Glomerular endothelial cell (primary cell): ENCODE measurements at regions not wholly inside any gene's neighbourhood (a gene's known extent, or its start where the extent isn't known, plus 50 kb on each side); places are given as distances from the start of the nearest gene placed in this dataset.
"Not testable (repeated sequence)": the region's sequence is repeated elsewhere in the genome, so short reads cannot be mapped to it uniquely, and the experiment has no call there.

Source experiments
- DNase-seq: peaks from one replicate; pipeline ENCODE4 v3.0.0-alpha.2; 2011; ENCODE audit warnings: low read depth, low spot score; ENCODE audit errors: extremely low read depth

DNA sequence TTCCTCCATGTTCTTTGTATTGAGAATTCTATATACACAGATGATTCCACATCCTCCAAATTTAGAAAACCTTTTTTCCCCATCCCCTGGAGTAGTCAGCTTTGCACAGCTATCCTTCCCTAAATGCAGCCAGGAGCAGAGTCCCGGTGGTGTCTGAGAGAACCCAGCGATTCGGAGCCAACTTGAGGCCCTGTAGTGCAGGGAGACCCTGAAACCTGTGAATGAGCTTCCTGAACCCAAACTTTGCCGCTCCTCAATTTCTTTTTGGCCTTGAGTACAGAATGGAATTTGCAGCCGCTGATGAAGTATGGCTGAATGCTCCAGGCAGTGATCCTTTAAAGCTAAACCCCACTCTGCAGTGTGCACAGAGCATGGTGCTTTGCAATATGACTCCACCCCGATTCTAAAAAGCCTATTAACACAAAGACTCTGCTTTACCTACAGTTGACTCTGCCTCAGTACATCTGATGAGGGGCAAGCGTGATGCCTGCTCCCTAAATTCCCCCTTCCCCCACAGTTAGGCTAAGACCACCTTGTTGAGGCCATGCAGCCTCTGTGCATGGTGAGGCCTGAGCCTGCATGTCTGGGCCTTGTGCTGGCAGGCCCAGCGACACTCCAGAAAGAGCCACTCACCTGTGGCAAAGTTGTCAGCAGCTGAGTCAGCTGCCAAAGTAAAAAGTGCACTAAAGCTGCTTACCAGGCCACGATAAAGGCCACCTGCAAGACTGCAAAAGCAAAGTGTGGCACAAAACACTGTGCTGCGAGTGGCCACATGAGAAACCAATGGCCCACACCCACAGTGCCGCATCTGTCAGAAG lies 82.1 kb downstream of the PLEKHG1 start:
- DNase-seq, result no peak

DNA sequence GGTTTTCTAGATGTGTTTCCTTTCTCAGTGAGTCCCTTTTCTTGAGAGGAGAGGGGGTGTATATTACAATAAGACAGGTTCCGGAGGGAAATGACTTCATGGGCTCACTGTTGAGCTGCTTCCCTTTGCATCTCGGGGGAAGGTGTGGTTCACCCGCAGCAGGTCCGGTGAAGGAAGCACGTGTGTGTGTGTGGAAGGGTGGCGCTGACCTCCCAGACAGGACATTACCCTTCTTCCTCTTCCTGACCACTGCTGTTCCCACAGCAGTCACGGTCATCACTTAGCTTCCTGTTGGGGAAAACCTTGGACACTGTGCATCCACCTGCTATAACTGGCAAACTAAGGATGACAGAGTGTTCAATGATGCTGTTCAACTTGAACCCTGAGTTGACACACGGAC lies 83.6 kb downstream of the PLEKHG1 start:
- peak; percentile 86 for DNase-seq

DNA sequence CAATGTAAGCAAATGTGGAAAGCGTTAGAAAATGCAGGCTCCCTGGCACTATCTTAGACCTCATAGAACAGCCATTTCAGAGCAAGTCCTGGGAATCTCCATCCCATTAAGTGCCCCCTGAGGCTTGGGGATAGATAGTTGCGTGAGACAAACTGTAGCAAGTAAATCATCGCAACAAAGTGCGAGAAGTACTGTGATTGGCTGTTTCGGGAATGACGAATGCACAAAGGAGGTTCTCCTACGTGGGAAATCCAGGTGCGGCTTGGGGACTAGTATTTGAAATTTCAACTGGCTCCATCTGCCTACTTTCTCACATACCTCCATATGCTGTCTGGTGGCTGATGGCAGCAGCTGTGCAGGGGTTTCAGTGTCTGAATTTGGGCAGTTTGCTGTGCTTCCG lies 84.5 kb downstream of the PLEKHG1 start:
- no peak for DNase-seq

DNA sequence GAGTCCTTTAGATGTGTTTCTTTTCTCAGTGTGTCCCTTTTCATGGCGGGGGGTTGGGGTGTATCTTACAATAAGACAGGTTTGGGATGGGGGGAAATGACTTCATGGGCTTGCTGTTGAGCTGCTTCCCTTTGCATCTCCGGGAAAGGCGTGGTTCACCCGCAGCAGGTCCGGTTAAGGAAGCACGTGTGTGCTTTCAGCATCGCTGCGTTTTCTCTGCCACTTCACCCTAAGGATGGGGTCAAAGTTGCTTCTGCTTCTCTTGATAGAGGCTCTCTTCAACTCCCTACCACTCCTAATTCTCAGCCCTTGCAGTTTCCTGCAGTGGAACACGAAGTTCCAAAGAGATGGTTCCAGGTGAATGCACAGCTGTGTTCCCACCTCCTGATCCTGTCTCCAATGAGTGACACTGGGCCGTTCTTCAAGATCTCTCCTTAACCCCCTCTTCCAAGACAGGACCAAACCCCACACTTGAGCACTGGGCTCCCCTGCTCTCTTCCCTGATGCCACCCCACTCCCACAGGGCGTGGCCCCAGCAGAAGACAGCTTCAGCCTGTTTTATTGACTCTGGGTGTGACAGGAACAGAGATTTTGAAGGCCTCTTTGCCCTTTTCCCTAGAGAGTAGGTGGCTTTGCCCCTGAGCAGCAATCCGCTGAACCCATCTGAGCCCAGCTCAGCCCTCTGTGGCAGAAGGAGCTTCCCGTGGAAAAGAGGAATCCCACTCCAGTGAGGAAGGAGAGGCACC lies 85.2 kb downstream of the PLEKHG1 start:
- no peak for DNase-seq

DNA sequence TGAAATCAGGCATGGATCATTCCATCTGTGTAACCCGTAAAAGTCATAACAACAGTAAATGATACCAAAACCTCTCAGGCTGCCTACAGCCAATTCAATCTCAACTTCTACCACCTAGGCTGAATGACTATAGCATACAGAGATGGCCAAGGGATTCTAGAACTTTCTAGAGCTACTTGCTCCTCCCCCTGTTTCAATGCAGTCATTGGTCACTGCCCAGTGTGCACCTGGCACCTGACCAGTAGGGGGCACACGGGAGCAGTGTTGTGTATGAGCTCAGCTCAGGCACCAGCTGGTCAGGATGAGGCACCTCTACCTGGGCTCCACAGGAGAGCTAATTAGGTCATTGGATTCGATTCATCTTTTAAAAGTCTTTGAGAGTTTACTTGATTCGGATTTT lies 86.2 kb downstream of the PLEKHG1 start:
- DNase-seq, result no peak

DNA sequence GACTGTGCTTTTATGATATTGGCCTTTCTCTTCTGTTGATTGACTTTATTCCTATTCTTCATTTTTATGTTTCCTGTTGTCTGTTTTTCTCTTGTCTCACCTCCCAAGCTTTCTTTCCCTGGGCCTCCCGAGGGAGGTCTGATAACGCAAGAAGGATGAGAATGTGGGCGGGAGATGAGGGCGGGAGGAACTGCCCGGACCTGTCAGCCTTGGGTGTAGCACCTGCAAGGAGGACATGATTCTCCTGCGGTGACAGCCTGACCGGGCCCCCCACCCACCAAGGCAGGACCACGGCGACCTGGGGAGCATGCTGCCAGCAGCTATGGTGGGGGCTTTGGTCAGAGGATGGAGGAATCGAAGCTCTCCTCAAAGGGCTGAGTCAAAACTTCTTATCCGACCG lies 86.9 kb downstream of the PLEKHG1 start:
- no peak for DNase-seq

DNA sequence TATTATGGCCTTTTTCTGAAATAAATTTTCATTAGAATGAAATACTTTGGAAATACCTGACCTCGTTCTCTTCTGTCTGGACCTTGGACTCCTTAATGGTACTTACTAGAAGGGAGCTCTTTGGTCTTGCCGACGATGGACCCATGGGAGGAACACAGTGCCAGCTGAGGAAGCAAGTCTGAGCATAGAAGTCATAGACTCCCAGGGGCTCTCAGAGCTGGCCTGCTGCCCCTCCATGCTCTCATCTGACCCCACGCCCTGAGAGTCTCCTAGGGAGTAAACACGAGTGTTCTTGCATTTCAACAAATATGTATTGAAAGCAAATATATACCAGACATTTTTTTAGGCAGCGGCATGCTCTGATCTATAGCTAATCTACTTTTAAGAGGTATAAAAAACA lies 87.8 kb downstream of the PLEKHG1 start:
- no peak for DNase-seq

DNA sequence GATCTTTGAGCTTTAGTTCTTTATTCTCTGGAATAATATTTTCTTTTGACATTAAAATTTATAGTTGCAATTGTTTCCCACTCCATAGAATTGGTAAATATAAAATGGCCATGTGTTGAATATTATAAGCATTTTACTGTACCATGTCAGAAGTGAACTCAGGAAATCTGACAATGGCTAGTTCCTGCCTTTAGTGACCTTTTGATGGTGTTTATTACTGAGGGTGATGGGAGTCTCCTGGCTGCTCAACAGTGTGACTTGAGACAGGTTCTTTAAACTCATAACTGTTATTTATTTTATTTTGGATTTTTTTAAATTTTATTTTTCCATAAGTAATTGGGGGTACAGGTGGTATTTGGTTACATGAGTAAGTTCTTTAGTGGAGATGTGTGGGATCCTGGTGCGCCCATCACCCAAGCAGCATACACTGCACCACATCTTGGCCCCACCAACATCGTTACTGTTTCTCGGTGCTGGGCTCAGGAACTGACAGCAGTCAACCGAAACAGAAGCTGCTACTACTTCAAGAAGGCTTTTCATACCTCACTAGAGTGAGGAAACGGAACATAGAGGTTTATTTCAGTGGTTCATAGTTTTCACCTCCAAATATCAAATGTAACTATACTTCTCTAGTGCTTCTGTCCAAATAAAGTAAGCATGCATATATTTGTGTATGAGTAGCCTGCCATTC lies 90.4 kb downstream of the PLEKHG1 start:
- DNase-seq, result no peak

DNA sequence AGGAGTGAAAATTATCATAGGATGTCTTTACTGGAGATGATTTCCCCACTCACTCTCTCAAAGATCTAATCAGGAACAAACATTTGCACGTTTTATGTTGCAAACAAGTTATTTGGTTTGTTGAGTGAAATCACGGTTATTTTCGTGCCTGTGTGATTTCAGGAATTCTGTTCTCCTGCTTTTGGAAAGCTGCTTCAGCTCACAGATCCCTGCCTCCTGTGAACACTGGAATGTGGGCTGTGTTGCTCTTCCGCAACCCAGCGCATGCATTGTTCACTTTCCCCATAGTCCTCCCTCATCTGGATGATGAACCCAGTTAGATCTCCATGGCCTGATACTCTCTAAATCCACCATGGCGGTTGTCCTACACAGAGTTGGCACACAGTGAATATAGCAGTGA lies 91.0 kb downstream of the PLEKHG1 start:
- no peak for DNase-seq

DNA sequence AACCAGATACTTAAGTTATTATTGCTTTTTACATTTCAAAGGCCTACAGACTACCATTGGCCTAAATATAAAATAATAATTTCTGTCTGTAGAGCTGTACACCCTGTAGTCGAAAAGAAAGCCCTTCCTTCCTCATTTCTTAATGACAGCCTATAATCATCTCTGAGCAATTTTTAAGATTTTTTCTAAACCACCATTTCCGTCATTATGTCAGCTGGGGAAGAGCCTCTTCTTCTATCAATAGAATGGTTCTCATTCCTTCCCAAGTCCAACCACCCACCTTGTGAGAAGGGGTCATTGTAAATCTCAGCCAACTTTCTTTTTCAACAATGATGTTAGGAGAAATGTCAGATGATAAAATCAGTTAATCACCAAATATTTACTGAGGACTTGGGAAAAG lies 91.8 kb downstream of the PLEKHG1 start:
- DNase-seq, result no peak

DNA sequence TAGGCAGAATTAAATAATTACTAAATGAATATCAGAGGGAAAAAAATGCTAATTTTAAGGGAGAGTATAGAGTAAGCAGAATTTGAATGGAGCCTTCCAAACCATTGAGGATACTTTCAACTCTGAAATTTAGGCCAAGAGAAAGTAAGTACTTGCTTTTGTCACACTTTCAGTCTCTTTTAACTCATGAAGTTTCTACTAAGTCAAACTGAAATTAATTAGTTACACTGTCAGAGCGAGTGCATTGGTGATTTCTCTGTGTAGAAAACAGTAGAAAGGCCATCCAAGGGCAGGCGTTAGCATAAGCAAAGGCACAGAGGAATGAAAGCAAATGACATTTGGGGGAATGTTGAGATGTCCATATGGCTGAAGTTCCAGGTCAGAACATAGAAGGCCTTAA lies 92.9 kb downstream of the PLEKHG1 start:
- no peak for DNase-seq

DNA sequence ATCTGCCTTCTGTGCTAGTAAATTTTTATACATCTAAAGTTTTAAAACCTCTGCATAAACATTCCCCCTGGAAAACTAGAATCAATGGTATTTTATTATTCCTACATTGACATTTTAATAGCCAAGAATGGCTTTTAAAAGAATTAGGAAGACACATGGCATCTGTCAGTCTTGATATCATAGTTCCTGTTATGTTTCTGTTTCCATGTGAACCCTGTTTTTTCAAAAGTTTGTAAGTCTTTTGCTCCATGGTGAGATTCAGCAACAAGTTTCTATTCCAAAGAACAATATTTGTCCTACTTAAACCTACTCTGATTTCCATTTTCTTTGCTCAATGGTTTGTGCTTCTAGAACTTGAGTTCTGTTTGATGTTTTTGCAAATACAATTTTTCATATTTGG lies 95.2 kb downstream of the PLEKHG1 start:
- DNase-seq, result no peak

DNA sequence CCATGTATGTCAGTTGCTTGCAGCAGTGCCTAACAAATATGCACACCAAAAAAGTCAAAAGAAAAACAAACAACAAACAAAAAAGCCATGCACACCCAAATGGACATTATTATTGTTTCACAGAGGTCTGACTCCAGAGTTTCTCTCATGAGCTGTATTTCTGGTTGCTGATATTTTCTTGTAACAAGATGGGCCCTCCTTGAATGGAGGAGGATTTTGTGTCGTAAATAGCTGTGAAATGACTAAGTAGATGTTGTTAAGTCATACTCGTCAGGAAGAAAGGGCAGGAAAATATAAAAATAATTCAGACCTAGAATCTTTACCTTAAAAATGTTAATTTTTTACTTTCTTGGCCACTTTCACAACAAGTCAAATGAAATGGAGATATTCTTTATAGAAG lies 96.0 kb downstream of the PLEKHG1 start:
- DNase-seq, result no peak

DNA sequence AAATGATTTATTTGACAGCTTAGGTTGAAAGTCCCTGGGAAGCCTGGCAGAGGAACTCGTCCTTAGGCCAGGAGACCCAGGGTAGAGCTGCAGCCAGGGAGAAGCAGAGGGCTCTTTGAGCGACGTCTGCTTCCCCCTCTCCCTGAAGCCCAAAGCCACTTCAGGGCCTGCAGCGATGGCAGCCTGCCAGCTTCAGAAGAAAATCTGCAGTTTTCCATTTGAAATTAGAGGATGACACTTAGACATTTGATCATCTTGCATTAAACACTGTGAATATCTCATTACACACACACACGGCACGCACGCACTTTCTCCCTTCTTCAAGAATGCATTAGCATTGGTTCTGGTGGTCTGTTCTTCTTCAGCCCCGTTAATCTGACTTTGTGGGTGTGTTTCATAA lies 96.5 kb downstream of the PLEKHG1 start:
- DNase-seq, result no peak

DNA sequence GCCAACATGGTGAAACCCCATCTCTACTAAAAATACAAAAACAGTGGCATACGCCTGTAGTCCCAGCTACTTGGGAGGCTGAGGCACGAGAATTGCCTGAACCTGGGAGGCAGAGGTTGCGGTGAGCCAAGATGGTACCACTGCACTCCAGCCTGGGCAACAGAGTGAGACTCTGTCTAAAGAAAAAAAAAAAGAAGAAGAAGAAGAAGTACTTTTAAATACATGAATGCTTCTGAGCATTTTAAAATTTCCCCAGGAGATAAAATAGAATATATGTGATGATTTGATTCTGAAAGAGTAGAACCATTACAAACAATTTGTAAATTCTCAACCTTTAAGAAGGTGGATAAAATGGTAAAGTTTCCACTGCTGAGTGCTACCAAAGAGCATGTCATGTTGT lies 97.2 kb downstream of the PLEKHG1 start:
- DNase-seq, result not testable (repeated sequence)

DNA sequence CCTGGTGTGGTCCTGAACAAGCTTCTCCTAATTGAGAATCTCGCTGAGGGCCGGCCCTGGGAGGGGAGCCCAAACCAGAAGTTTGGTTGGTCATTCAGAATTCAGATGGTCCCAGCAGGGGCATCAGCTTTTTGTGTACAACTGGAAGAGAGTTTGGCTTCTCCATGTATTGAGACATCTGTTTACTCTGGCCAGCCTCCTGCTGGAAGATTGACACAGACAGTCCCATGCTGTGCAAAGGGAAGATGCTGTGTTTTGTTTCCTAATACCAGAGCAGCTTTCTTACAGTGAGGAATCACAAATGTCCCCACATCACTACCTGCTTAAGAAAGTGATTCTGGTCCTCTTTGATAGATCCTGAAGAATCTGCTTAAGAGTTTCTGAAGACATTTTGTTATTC lies 97.8 kb downstream of the PLEKHG1 start:
- DNase-seq, result no peak

DNA sequence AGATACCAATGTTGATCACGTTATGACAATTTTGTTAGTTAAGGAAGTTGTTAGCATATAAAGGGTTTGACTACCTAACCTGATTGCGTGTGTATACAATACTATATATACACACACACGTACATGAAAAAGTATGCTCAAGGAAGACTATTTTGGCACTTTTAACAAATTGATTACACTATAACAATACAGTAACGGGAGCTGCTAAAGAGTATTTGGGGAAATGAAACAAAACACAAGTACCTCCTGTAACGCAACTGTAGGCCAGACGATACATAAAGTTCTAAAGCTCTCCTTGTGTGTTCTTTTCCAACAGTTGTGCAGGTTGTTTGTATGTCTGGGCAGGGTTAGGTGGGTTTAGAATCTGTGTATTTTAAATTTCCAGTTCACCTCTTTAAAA lies 98.7 kb downstream of the PLEKHG1 start:
- DNase-seq, result no peak

DNA sequence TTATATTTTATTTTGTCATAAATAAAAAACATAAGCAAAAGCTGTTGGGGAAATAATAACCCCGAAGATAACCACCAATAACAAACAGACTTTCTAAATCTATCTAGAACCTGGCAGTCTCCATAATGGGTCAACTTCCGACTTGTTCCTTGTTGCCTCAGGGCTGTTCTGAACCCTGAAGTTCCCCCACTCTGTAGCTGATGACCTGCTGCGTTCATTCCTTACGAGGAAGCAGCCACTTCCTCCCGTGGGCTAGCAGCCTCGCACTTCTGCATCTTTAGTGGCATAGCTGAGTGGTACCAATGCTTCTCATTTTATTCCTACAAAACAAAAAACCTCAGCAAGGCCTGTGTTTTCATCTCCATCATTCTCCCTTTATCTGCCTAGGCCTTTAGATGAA lies 103.0 kb downstream of the PLEKHG1 start:
- DNase-seq, result no peak

DNA sequence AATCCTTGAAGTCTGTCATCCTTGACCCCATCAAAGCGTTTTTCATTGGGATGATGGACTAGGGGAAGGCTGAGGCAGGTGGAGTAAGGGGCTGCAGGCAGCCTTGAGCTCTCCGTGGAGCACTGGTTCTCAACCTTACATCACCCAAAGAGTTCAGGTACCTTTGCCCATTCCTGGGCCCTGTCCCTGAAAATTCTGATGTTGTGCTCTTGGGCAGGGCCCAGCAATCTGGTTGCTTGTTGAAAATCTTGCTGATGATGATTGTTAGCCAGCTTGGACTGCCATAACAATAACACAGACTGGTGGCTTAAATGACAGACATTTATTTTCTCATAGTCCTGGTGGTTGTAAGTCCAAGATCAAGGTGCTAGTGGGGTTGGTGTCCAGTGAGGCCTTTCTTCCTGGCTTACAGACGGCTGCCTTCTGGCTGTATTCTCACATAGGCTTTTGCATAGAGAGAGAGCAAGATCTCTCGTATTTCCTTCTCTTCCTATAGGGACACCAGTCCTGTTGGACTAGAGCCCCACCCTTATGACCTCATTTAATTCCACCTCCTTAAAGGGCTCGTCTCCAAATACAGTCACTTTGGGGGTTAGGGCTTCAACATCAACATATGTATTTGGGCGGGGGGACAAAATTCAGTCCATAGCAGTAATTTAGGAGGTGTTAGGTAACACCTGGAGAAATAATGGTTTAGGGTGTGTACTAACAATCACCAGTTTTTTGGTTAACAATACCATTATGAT lies 104.9 kb downstream of the PLEKHG1 start:
- DNase-seq, result no peak

DNA sequence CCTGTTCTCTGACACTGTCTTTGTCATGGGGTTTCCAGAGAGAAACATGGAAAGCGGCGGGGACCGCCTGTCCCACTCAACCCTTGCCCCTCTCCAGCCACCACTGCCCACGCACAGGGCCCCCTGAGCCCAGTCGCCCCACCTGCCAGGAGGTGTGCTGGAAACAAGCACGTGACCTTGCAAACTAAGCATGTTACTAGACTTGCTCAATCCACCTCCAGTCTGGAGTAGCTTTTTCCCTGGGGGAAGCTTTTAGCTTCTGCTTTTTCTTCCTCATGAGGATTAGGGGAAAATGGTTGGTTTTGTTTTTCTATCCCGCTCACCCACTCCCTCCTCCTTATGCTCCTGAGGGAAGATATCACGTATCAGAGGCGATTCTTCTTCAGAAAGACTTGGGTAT lies 105.7 kb downstream of the PLEKHG1 start:
- no peak for DNase-seq

DNA sequence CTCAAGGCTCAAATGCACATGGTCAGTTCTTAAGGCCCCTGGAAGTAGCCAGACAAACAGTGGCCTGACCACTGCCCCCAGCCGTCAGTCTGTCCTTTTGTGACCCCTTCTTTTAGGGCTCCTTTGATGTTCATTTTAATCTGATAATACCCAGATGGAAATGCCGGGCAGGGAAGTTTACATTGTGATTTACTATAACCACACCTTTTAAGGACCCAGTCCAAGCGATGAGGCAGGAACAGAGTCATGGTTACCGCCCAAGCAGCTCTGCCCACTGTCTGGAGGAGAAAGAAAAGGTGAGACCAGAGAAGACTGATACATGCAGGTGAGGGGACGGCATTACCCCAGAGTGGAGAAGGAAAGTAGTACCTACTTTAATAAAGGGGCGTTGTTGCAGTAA lies 110.6 kb downstream of the PLEKHG1 start:
- DNase-seq, result no peak
